ENCODE measurements at regions not wholly inside any gene's neighbourhood (a gene's known extent, or its start where the extent isn't known, plus 50 kb on each side); places are given as distances from the start of the nearest gene placed in this dataset.

DNA sequence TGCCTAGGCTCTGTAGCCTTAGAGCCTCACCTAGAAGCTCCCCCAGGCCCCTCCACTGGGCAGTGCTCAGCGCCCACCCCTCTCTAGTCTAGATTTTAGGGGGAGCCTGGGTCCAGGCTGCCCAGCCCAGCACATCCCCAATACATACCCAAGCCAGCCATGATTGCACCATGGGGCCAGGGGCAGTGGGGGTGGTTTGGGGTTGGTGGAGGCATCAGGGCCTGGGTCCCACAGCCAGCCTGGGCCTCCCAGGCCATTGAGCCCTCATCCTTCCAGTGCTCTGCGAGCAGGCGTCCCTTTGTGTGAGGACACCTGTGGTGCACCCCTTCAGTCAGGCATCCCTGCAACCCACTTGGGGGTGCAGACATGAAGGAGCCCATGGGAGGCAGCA, 76.9 kb upstream of the RET start:
- no peak for ATAC-seq (ENCODE audit: low read depth)
- no TSS peak for BruUV-seq (replicated peaks)

More for the DNA sequence above, 76.9 kb upstream of the RET start:
- dilution Hi-C loops (cut with HindIII; ENCODE audit: low sequenced_read_pairs, unreplicated experiment) (no loop called here), intact Hi-C loops (cut with micrococcal nuclease) (loop anchor here (10.0 kb wide), 1 partner anchor 85 kb away; no protein-coding TSS in a partner anchor), in situ Hi-C loops (cut with MboI; ENCODE audit: low sequenced_read_pairs) (no loop called here)
- no peak overlapping the region for H2BK120ac ChIP-seq (ENCODE audit: low read depth, low read length)
- no peak overlapping the region for H2BK20ac ChIP-seq (ENCODE audit: low read depth, low read length)
- 70% methylated on average over 2 of the region's 3 CpGs; no CpG with 5 or more reads in 1 of the 2 experiments for WGBS, 2 experiments (ENCODE audit: extremely low coverage in 2 of 2, insufficient read length in 1 of 2)
- no peak overlapping the region for H3K27ac ChIP-seq (ENCODE audit: insufficient read depth, low read length)
- H2AFZ ChIP-seq (replicated peaks; ENCODE audit: low read length, poor library complexity), result no peak overlapping the region
- TF ChIP-seq BHLHE40 (IDR thresholded peaks at IDR 0.05; ENCODE audit: low read depth, low read length), result no peak
- TF ChIP-seq SMC3 (IDR thresholded peaks at IDR 0.05; ENCODE audit: low read depth, low read length), result no peak
- no peak overlapping the region for H2BK15ac ChIP-seq (ENCODE audit: low read depth, low read length)
- H3K23ac ChIP-seq (ENCODE audit: low read depth, low read length), result no peak overlapping the region
- no peak overlapping the region for H3K14ac ChIP-seq (replicated peaks; ENCODE audit: low read depth, low read length)
- H3K4me3 ChIP-seq (ENCODE audit: insufficient read depth, low read depth, low read length), result no peak overlapping the region
- no peak overlapping the region for H4K5ac ChIP-seq (ENCODE audit: low read depth, low read length)
- H3K9me3 ChIP-seq (ENCODE audit: control insufficient read depth, insufficient read depth, low read length), result no peaks in the 10 kb centered on the region
- H2BK5ac ChIP-seq (ENCODE audit: low read depth, low read length, poor library complexity, severe bottlenecking), result no peak overlapping the region
- H3K9me1 ChIP-seq (ENCODE audit: insufficient read depth, low read length), result no peaks in the 10 kb centered on the region
- H3K79me1 ChIP-seq (ENCODE audit: low read depth in 1 of 2, low read length in 2 of 2), result no peaks in the 10 kb centered on the region
- H3K4me2 ChIP-seq (ENCODE audit: low read depth, low read length), result no peak overlapping the region
- ChIA-PET POLR2A (ENCODE audit: unreplicated experiment) (no interaction called here), CTCF (no interaction called here)
- no peak overlapping the region for H3K9ac ChIP-seq (ENCODE audit: low read depth, low read length)
- no peak overlapping the region for H3K56ac ChIP-seq (ENCODE audit: extremely low read depth, insufficient read depth, low read length)
- H4K8ac ChIP-seq (ENCODE audit: low read depth in 2 of 2, low read length in 2 of 2), result no peak overlapping the region
- no peak overlapping the region for H3K18ac ChIP-seq (ENCODE audit: low read depth, low read length)
- H4K91ac ChIP-seq (ENCODE audit: insufficient read depth, low read depth, low read length), result no peak overlapping the region
- no peak overlapping the region for H2AK9ac ChIP-seq (replicated peaks; ENCODE audit: low read depth, low read length, poor library complexity)
- no peak overlapping the region for H2AK5ac ChIP-seq (ENCODE audit: low read depth, low read length)
- DNase-seq, result no peak
- H3K4ac ChIP-seq (ENCODE audit: low read depth, low read length), result no peak overlapping the region
- no peaks in the 10 kb centered on the region for H3K36me3 ChIP-seq (ENCODE audit: control insufficient read depth, insufficient read depth, low read length)
- H3K4me1 ChIP-seq (ENCODE audit: control insufficient read depth, insufficient read depth, low read length), result no peaks in the 10 kb centered on the region
- H3K27me3 ChIP-seq (ENCODE audit: control insufficient read depth, insufficient read depth, low read length), result no peaks in the 10 kb centered on the region; the same call in 1 of the 2 replicates
- no peaks in the 10 kb centered on the region for H4K20me1 ChIP-seq (ENCODE audit: insufficient read depth, low read length)

All from IMR-90 (cell line).